NCI-H69 (cell line): ENCODE measurements at regions not wholly inside any gene's neighbourhood (a gene's known extent, or its start where the extent isn't known, plus 50 kb on each side); places are given as distances from the start of the nearest gene placed in this dataset.

ENCODE experiments used
- DNase-seq: peaks from one replicate; lab custom pipeline; 2025; lab: John Stamatoyannopoulos, UW

DNA sequence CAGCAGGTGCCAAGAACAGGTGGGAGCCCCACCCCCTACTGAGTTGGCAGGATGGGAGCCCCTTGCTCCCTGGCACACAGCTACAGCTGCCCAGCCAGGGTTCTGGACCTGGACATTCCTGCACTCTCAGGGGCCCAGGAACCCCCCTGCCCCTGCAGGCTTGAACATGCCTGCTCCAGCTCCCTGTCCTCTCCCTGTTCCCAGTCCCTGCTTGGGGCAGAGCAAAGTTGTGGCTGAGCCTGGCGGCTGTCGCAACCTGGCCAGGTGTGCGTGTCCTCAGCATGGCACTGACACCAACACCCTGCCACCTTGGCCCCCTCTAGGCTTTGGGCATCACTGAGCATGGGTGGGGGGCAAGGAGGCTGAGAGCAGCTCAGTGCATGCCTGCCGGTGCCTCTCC is 491.2 kb upstream of the NOX3 start:
- DNase-seq, result no peak

- DNase-seq, result no peak
Measured at GRCh38 chr6:155943635-155944034, 488.0 kb upstream of the NOX3 start.

DNA sequence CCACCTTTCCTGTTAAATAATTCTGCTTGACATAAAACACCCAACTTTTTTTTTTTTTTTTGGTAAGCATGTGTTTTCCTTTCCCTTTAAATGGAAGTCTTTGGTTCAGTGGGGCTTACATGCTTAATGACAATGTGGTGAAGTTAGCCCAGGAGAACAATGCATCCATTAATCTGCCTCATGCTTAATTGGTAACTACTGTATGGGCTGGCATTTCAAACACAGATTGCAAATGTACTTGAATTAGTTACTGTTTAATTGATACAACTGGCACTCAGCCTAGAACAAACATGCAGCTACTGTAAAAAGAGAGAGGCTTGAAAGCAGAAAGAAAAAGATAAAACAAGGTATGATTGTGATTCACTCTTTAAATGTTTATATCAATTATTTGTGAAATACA is 483.6 kb upstream of the NOX3 start:
- DNase-seq, result peak; percentile 91

GRCh38 chr6:155936551-155936950 is 480.9 kb upstream of the NOX3 start:
- DNase-seq, result no peak

GRCh38 chr6:155936127-155936526 is 480.5 kb upstream of the NOX3 start:
- DNase-seq, result no peak

DNA sequence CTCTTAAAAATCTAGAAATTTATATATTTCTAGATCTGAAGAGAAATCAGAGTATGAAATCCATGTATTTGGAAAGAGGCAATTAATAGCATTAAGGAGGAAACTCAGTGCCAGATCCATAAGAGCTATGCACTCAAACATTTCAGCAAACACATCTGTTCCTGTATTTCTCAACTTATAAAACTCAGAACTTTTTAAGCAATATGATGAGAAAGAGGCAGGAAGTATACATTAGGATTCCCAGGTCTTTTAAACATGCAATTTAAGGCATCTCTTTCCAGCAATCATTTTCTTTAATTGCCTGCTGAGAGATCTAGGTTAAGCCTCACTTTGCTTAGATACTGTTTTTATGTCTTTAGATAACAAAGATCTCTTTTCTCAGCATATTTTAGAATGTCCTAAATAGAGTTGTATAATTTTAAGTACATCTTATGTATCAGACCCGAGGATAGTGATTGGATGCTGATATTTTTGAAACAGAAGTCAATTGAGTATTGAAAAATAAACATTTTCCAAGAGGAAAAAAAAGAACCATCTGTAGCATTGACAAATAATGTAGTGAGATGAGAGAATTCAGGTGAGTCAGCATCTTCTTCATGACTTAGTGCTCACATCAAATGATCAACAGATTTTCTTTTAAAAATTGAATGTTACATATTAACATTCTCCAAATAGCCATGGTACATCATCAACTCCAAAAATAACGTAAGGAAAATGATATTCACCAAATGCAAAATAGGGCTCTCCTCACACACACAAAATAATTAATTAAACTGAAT is 461.4 kb upstream of the NOX3 start:
- peak; percentile 30 for DNase-seq

- DNase-seq, result no peak
Measured at GRCh38 chr6:155915651-155916050, 460.0 kb upstream of the NOX3 start.

GRCh38 chr6:155913816-155914215 is 458.2 kb upstream of the NOX3 start:
- DNase-seq, result no peak

DNA sequence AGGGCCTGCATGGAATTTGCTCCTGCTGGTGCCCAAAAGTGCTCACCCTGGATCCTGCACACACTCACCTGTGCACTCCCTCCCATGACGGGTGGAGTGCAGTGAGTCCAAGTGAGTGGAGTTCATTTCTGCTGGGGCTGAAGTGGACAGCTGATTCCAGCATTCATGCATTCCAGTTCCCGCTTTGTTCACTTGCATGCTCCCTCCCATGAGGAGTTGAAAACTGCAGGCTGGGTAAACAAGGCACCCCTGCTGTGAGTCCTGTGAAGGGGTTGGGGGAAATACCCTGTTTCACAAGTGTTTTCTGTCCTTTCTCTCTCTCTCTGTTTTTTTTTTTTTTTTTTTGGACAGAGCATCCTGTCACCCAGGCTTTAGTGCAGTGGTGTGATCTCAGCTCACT is 454.1 kb upstream of the NOX3 start:
- DNase-seq, result no peak

GRCh38 chr6:155895641-155896040 is 440.0 kb upstream of the NOX3 start:
- DNase-seq, result no peak

DNA sequence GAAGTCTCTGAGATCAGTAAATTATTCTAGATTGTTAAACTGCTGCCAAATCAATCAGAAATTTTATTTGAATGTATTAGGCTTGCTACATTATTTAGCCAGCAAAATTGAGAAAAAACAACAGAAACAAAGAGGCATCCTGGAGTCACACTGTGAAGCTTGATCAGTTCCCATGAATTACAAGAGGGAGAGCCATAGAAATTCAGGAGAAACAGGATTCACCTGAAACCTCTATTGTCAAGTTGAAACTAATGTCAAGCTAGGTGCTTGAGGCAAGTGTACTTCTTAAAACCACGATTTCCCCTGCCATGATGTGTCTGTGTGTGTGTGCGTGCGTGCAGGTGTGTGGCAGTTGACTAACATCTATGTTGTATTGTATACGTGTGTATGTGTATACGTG is 439.1 kb upstream of the NOX3 start:
- no peak for DNase-seq

DNA sequence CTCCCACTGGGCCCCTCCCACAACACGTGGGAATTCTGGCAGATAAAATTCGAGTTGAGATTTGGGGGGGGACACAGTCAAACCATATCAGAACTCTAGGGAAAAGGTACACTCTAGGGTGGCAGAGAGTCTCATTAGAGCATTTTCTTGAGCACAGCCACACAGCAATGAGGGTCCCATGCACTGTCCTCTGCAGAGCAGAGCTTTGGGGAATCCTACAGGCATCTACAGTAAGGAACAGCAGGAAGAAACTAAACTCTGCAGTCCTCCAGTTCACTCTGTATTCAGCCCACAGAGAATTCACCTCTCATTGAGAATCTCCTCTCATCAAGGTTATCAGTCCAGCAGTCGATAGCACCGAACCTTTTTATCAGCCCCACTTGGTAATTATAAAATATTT is 438.6 kb upstream of the NOX3 start:
- DNase-seq, result no peak

DNA sequence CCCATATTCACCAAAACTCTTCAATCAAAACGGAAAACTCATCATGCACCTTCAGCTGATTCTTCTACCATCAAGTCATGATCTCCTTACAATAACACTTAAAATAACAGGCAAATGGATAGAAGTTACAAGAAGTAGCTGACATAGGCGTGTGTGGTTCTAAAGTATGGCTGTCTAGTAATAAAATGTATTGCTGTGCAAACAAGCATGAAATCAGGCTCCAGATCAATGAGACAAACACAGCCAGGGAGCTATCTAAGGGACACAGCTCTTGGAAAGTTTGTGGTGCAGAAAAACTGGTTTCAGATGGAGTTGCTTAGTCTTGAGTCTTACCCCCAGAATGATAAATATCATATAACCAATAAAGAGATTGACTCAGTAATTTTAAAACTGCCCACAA is 434.8 kb upstream of the NOX3 start:
- no peak for DNase-seq

DNA sequence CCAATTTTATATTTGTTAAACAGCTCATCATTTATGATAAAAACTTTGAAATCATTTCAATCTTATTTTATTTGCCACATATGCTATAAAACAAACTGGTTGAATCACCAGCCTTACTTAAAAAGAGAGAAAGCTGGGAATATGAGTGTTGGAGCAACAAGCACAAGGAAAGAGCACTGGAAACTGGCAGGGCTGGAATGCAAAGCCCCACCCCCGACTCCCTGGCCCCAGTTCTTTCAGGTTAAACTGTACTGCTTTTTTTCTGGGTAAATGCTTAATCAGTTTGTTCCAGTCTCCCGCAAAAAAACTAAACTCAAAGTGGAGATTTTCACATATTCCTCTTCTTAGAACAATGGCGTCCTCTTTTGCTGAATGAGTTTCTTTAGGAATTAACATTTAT is 433.8 kb upstream of the NOX3 start:
- no peak for DNase-seq

GRCh38 chr6:155887421-155887820 is 431.8 kb upstream of the NOX3 start:
- DNase-seq, result no peak

DNA sequence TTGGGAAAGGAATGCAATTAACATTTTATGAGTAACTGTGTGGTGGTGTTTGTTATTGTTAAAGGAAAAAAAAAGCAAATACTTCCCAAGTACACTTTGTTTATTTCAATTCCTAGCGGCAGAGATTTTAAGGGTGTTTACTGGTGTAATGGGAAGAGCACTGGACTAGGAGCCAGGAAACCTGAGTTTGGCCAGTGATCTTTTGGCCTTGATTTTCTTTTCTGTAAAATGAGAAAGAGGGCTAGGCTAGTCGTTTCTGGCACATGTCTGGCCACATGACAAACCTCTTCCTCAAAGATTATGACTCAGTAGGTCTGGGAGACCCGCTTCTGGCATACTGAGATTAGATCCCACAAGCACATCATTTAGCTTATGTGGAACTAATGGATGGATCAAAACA is 428.1 kb upstream of the NOX3 start:
- no peak for DNase-seq

DNA sequence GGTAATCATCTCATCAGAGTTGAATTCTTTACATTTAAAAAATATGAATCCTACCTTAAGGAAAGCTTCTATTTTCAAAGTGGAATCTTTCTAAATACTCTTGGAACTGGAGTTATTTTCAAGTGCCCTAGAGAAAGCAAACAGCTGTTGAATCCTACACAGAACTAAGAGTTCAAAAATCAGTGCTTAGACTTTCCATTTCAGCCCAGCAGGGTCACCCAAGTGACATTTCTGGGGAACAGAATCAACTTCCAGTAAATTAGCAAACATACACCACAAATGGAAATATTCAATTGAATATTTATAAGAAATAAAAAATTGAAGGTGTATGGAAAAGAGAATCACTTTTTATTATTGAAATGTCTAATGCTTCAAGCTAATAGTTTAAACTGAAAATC is 427.7 kb upstream of the NOX3 start:
- no peak for DNase-seq

DNA sequence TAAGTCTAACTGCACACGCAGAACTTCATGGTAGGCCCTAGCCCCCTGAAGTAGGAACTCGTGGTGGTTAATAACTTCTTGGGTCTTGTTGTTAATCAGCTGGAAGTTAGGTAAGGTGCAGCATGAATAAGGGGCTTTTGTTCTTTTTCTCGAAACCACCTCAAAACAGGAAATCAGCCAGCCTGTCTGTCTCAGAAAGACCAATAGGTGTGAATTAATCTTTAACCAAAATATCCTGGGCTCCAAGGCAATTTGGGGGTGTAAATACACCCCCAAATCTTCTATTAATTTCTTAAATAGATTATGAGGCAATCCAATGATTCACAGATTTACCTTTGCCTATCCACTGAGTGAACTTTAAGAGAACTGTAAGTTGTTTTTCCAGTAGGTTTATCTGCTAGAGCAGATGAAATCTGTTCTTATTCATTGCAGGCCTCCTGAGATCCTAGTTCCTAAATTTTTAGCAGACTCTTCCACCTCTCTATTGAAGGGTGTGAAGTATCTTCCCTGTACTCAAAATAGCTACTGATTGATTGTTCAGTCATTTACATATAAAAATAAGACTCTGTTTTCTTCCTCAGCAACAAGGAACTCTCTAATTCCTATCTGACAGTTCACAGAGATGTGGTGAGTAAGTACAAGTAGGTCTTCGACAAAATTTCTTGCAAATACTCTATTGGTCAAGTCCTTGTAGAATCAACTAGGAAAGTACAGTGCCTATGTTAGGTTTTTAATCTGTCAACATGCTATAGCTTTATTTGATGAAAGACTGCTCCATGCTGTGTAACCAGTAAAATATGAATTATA is 427.1 kb upstream of the NOX3 start:
- no peak for DNase-seq

DNA sequence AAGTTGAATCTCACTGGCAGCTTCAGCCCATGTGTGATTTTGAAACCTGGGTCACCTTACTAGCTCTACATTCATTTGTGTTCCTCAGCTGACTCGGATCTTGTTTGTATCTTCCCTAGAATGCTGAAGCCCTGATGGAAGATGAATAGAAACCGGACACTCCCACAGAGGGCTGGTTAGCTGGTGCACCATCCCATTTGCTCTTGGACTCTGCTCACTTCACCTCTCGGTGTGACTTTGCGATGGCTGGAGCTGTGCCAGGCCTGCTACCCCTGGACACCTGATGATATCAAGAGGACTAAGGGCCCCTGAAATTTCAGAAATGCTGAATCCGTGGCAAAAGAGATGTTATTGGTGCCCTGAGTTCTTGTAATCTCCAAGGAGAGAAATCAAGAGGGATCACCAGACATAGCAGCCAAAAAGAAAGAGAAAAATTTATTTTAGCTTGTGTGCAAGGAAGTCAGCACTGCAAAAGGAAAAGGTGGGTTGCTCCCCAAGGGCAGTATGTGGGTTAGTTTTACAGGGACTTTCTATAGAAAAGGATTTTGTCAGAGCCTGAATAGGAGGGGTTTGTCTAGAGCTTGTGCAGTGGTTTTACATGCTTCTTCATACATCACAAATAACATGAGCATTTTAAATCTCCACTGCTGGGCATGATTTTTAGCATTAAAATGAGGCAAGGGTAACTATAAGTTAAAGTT is 426.3 kb upstream of the NOX3 start:
- DNase-seq, result no peak

DNA sequence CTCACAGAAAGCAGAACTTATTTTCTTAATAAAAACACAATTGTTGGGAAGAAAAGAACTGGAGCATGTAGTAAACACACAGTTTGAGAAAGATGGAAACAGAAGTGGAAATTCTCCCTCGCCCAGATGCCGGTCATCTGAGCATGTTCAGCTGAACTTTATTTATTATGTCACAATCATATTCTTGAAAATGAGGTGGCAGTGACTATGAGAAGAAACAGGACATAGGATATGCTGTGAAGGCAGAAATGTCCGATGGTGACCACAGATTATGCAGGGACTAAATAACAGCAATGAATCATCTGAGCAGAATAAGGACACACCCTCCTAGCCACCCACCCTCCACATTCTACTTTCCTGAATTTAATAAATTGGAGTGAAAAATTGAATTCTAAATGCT is 425.3 kb upstream of the NOX3 start:
- DNase-seq, result no peak

- DNase-seq, result no peak
Measured at GRCh38 chr6:155872961-155873360, 417.3 kb upstream of the NOX3 start.

- DNase-seq, result no peak
Measured at GRCh38 chr6:155867682-155868081, 412.0 kb upstream of the NOX3 start.
